Astrocyte of the cerebellum (primary cell): ENCODE measurements at regions not wholly inside any gene's neighbourhood (a gene's known extent, or its start where the extent isn't known, plus 50 kb on each side); places are given as distances from the start of the nearest gene placed in this dataset.

Source experiments
- DNase-seq: peaks from one replicate; pipeline ENCODE4 v3.0.0-alpha.2; 2011; ENCODE audit warnings: low read depth
- H3K4me3 ChIP-seq: 2 replicates; pipeline ENCODE4 v1.5.1; 2011; ENCODE audit warnings: mild to moderate bottlenecking, low read depth, low read length, moderate library complexity
- in situ Hi-C: cut with HindIII; loops from 2 replicates; pipeline ENCODE4 v1.10.0; 2017; ENCODE audit warnings: low sequenced_read_pairs
- TF ChIP-seq, protein P1 (sequence below): IDR thresholded peaks from 2 replicates; pipeline ENCODE4 v1.5.1; 2012; ENCODE audit warnings: low read length, low read depth, moderate library complexity, mild to moderate bottlenecking; ENCODE audit errors: missing control alignments

DNA sequence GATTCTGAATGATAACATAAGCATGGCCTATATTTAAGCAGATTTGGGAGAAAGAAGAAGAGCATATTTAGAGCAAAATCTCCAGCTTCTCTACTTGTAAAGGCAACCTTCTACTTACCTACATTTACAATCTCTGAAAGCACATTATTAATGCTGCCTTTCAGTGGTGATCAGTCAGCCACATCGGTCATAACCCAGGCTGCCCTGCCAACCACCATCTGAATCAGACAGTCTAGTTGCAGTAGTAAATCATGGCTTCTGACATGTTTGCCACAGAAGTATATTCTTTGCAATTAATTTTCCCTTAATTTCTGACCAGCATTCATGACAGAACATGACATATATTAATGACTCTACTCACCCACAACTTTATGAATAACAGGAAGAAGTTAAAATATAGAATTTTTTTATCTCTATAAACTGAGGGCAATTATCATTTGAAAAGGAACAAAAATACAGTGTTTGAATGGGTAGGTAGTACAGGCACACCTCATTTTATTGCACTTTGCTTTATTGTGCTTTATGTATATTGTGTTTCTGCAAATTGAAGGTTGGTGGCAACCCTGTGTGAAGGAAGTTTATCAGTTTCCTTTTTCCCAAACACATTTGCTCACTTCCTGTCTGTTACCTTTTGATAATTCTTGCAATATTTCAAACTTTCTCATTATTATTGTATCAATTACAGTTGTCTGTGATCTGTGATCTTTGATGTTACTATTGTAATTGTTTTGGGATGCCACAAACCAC lies 531.6 kb upstream of the CHAC2 start:
- H3K4me3 ChIP-seq, result no peak overlapping the region
- no peak for DNase-seq
- in situ Hi-C loops, result no loop called here
- TF ChIP-seq, protein P1, sequence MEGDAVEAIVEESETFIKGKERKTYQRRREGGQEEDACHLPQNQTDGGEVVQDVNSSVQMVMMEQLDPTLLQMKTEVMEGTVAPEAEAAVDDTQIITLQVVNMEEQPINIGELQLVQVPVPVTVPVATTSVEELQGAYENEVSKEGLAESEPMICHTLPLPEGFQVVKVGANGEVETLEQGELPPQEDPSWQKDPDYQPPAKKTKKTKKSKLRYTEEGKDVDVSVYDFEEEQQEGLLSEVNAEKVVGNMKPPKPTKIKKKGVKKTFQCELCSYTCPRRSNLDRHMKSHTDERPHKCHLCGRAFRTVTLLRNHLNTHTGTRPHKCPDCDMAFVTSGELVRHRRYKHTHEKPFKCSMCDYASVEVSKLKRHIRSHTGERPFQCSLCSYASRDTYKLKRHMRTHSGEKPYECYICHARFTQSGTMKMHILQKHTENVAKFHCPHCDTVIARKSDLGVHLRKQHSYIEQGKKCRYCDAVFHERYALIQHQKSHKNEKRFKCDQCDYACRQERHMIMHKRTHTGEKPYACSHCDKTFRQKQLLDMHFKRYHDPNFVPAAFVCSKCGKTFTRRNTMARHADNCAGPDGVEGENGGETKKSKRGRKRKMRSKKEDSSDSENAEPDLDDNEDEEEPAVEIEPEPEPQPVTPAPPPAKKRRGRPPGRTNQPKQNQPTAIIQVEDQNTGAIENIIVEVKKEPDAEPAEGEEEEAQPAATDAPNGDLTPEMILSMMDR, result no peak

DNA sequence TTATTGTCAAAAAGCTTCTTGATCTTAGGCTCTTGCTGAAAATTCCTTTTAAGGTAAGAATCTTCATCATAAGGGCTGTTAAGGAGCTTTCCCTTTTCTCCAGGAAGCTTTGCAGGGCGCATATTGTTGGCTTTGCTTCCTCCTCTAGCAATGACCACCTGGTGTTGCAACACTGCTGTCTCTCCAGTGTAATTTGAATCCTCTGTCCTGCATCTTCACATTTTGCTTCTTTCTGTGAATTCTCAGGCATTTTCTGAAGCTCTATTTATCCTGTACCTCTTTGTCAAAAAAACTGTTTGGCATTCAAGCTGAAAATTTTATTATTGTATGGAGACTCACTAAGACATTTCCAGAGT lies 533.1 kb upstream of the CHAC2 start:
- no peak for DNase-seq
- H3K4me3 ChIP-seq, result no peak overlapping the region
- in situ Hi-C loops, result no loop called here
- TF ChIP-seq, protein P1, result no peak

DNA sequence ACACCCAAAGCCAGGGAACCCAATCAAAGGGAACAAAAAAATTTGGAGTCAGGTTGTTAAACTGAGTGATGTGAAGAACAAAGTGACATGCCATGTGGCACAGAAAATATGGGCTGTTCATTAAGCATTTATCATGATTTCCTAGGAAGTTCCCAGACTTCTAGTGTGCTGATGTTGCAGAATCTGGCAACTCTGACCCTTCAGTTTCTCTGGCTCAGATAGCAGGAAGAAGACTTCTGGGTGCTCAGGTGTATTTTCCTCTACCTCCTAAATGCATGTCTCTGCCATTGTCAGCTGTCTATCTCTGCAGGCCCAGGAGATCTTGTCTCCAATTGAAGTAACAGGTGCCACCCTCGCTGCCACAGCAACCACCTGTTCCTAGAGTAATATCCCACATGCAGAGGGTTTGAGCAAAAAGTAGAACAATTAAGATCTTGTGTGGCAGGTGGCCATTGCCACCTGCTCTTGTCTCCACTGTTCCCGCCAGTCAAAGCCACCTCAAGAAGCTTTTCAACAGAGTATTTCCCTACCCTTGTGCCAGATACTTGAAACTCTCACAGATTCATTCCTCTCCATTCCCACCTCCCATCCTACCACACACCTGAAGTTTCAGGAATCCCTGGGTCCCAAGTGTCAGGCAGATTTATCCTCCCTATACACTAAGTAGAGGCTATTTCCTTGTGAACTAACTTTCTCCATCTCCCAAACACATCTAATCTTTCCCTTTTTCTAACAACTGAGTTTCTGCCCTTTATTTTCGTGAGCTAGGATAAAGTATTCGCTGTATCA lies 533.7 kb upstream of the CHAC2 start:
- TF ChIP-seq, protein P1, result no peak
- no peak for DNase-seq
- in situ Hi-C loops, result no loop called here
- H3K4me3 ChIP-seq, result no peak overlapping the region

DNA sequence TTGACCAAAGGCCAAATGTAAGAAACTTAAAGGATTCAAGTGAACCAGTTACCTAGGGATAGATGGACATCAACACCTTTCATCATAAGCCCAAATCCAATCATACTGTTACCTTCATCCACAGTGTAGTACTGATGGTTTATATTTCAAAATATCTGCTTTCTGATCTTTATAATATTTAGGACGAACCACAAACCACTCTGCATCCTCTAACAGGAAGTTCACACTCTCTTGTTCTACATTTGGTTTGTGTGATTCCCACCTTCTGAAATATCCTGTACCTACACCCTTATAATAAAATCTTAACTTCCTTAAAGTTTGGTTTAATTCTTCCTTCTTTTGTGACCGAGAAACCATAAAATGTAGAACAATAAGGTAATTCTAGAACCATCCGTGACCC lies 535.7 kb upstream of the CHAC2 start:
- TF ChIP-seq, protein P1, result no peak
- H3K4me3 ChIP-seq, result no peak overlapping the region
- in situ Hi-C loops, result no loop called here
- no peak for DNase-seq

DNA sequence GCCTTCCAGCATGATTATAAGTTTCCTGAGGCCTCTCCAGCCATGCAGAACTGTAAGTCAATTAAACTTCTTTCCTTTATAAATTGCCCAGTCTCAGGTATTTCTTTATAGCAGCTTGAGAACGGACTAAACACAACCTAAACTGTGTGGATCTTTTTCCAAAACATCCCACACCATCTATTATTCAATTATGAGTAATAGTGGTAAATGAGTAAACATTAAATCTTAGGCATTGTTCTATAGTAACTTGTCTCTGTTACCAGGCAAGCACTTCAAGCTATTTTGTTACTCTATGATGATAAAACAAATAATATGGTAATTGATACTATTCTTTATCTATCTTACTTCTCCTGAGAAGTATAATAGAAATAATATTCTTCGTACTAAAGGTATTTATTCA lies 536.9 kb upstream of the CHAC2 start:
- no peak for DNase-seq
- H3K4me3 ChIP-seq, result no peak overlapping the region
- TF ChIP-seq, protein P1, result no peak
- in situ Hi-C loops, result no loop called here

DNA sequence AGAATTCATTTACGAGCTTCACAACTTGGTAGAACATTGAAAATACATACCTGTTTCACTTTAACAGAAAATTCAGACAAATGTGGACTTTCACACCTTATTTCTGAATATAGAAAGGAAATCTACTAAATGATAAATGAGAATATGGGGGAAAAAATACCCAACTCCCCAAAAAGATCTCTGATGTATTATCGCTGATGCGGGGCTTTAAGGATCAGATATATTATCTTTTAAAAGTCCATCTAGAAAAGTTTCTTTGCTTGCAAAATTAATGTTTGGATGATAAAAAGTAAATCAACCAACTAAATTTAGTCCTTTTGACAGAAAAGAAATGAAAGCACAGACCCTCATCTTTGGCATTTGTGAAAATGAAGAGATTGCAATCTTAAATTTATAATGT lies 540.1 kb upstream of the CHAC2 start:
- no peak overlapping the region for H3K4me3 ChIP-seq
- DNase-seq, result no peak
- TF ChIP-seq, protein P1, result no peak
- in situ Hi-C loops, result no loop called here
